ENCODE measurements at regions not wholly inside any gene's neighbourhood (a gene's known extent, or its start where the extent isn't known, plus 50 kb on each side); places are given as distances from the start of the nearest gene placed in this dataset.

GRCh38 chr1:157193702-157194391 lies 55.7 kb upstream of the ETV3 start:
- TF ChIP-seq CTCF (IDR thresholded peaks at IDR 0.05) (peak in 4 of 6 experiments; percentile 34 to 53 (median 44)), POLR2A (IDR thresholded peaks at IDR 0.05) (no peak), EP300 (IDR thresholded peaks at IDR 0.05) (no peak)

Measured in upper lobe of left lung (tissue), 4 donors.